LHCN-M2 (cell line): ENCODE measurements at regions not wholly inside any gene's neighbourhood (a gene's known extent, or its start where the extent isn't known, plus 50 kb on each side); places are given as distances from the start of the nearest gene placed in this dataset.

Source experiments
- DNase-seq: peaks from one replicate; pipeline ENCODE4 v3.0.0-alpha.2; 2012; ENCODE audit warnings: low read depth

- no peak for DNase-seq
These were observed 97.6 kb downstream of the TM2D1 start for GRCh38 chr1:61627365-61627764.

GRCh38 chr1:61626816-61627215, 98.1 kb downstream of the TM2D1 start:
- DNase-seq = no peak

GRCh38 chr1:61623852-61624251, 101.1 kb downstream of the TM2D1 start:
- DNase-seq = no peak

GRCh38 chr1:61620536-61620935, 104.4 kb downstream of the TM2D1 start:
- no peak for DNase-seq

GRCh38 chr1:61618755-61619154, 106.2 kb downstream of the TM2D1 start:
- DNase-seq = no peak

GRCh38 chr1:61618193-61618592, 106.7 kb downstream of the TM2D1 start:
- no peak for DNase-seq

GRCh38 chr1:61616830-61617229, 108.1 kb downstream of the TM2D1 start:
- DNase-seq = no peak

GRCh38 chr1:61612602-61613001, 112.3 kb downstream of the TM2D1 start:
- DNase-seq = no peak

- DNase-seq = no peak
These were observed 115.9 kb downstream of the TM2D1 start for GRCh38 chr1:61609040-61609439.

- no peak for DNase-seq
These were observed 117.5 kb downstream of the TM2D1 start for GRCh38 chr1:61607448-61607847.

- DNase-seq = peak; percentile 63
These were observed 118.3 kb downstream of the TM2D1 start for GRCh38 chr1:61606448-61607312.

- peak; percentile 62 for DNase-seq
These were observed 119.2 kb downstream of the TM2D1 start for GRCh38 chr1:61605607-61606321.

GRCh38 chr1:61604684-61605083, 120.3 kb downstream of the TM2D1 start:
- DNase-seq = no peak

GRCh38 chr1:61604261-61604660, 120.7 kb downstream of the TM2D1 start:
- no peak for DNase-seq

GRCh38 chr1:61602663-61603062, 122.3 kb downstream of the TM2D1 start:
- no peak for DNase-seq

- no peak for DNase-seq
These were observed 127.3 kb downstream of the TM2D1 start for GRCh38 chr1:61597601-61598000.

- no peak for DNase-seq
These were observed 131.6 kb downstream of the TM2D1 start for GRCh38 chr1:61593331-61593730.

- DNase-seq = no peak
These were observed 133.6 kb downstream of the TM2D1 start for GRCh38 chr1:61591351-61591750.

GRCh38 chr1:61588736-61589672, 135.9 kb downstream of the TM2D1 start:
- DNase-seq = peak; percentile 46

- no peak for DNase-seq
These were observed 139.2 kb downstream of the TM2D1 start for GRCh38 chr1:61585714-61586113.

- no peak for DNase-seq
These were observed 141.2 kb downstream of the TM2D1 start for GRCh38 chr1:61583703-61584102.

GRCh38 chr1:61581251-61581650, 143.7 kb downstream of the TM2D1 start:
- no peak for DNase-seq
